GM12878 (cell line): ENCODE measurements at regions not wholly inside any gene's neighbourhood (a gene's known extent, or its start where the extent isn't known, plus 50 kb on each side); places are given as distances from the start of the nearest gene placed in this dataset.

Experiments
- ATAC-seq: fragments of 200-7000 bp; cut with Tn5 transposase; 3 replicates; pipeline ENCODE4 v1.9.1; 2020; ENCODE audit warnings: mild to moderate bottlenecking, moderate library complexity
- BruUV-seq: library from RNA; stranded (reverse); fragments of 400-500 nt; replicated peaks from 2 replicates; lab custom pipeline; 2021; lab: Mats Ljungman, UMichigan
- CTCF ChIA-PET: fragments of 300-600 bp; sonication (Branson Sonifier 250); formaldehyde crosslinking; extraction: SDS; loops from one replicate; lab custom pipeline; 2021; ENCODE audit warnings: inconsistent platforms; lab: Yijun Ruan, JAX
- POLR2A ChIA-PET: fragments of 350-600 bp; formaldehyde crosslinking; extraction: SDS; loops from one replicate; lab custom pipeline; 2021; ENCODE audit warnings: inconsistent platforms; lab: Charles Lee
- RAD21 ChIA-PET: fragments of 300-600 bp; sonication (Branson Sonifier 250); formaldehyde crosslinking; loops from one replicate; lab custom pipeline; 2023; ENCODE audit warnings: antibody characterized with exemption; ENCODE audit not compliant: unreplicated experiment; lab: Charles Lee
- SMC1A ChIA-PET: fragments of 300-600 bp; sonication (Branson Sonifier 250); formaldehyde crosslinking; loops from one replicate; lab custom pipeline; 2023; ENCODE audit not compliant: unreplicated experiment, uncharacterized antibody; lab: Charles Lee
- DNase-seq: peaks from one replicate; pipeline ENCODE4 v3.0.0-alpha.2; 2011; ENCODE audit warnings: low read depth, low spot score
- FAIRE-seq: peaks from 3 replicates; lab custom pipeline; 2011; peaks lifted over from hg19 to GRCh38; lab: Jason Lieb, UNC
- H2AFZ ChIP-seq: 2 replicates; pipeline ENCODE4 v1.6.0; 2011; ENCODE audit warnings: low read depth, low read length, control low read depth; ENCODE audit not compliant: control insufficient read depth
- H3K27ac ChIP-seq: 2 replicates; pipeline ENCODE4 v1.5.1; 2011; ENCODE audit warnings: control low read depth; ENCODE audit not compliant: control insufficient read depth, insufficient read depth
- H3K27me3 ChIP-seq, 2 experiments: replicated peaks in 1 of 2; 2 replicates each; pipeline versions ENCODE4 v1.6.0 to v1.6.1; 2011; ENCODE audit warnings: low read length in 1 of 2; ENCODE audit not compliant: control insufficient read depth in 2 of 2, insufficient read depth in 2 of 2
- H3K36me3 ChIP-seq, 2 experiments: 2 replicates each; pipeline ENCODE4 v1.5.1; 2011; ENCODE audit warnings: low read length in 1 of 2; ENCODE audit not compliant: control insufficient read depth in 2 of 2, insufficient read depth in 2 of 2
- H3K4me1 ChIP-seq: 2 replicates; pipeline ENCODE4 v1.6.1; 2011; ENCODE audit warnings: mild to moderate bottlenecking, low read length, moderate library complexity, mixed read lengths; ENCODE audit not compliant: control insufficient read depth, insufficient read depth
- H3K4me2 ChIP-seq: 2 replicates; pipeline ENCODE4 v1.6.0; 2011; ENCODE audit warnings: control low read depth; ENCODE audit not compliant: control insufficient read depth, insufficient read depth
- H3K4me3 ChIP-seq: fragments of 200-600 bp; sonication (generic); 2 replicates; pipeline ENCODE4 v1.5.1; 2016
- H3K79me2 ChIP-seq: 2 replicates; pipeline ENCODE4 v1.6.0; 2011; ENCODE audit warnings: low read length; ENCODE audit not compliant: control insufficient read depth, insufficient read depth
- H3K9ac ChIP-seq: 2 replicates; pipeline ENCODE4 v1.8.0; 2011; ENCODE audit warnings: low read length, control low read depth, mixed read lengths; ENCODE audit not compliant: control insufficient read depth, insufficient read depth
- H3K9me3 ChIP-seq: replicated peaks from 3 replicates; pipeline ENCODE4 v1.5.1; 2011; ENCODE audit warnings: mild to moderate bottlenecking, low read length; ENCODE audit not compliant: control insufficient read depth, insufficient read depth
- H4K20me1 ChIP-seq: 2 replicates; pipeline ENCODE4 v1.6.0; 2011; ENCODE audit not compliant: control insufficient read depth, insufficient read depth
- CREM ChIP-seq: IDR thresholded peaks from 2 replicates; pipeline ENCODE4 v1.6.1; 2014; ENCODE audit warnings: antibody characterized with exemption, low read depth
- E2F4 ChIP-seq: IDR thresholded peaks from 2 replicates; pipeline ENCODE4 v1.6.1; 2012; ENCODE audit warnings: low read depth, low read length, improper control_type of control experiment
- JUND ChIP-seq: IDR thresholded peaks from 2 replicates; pipeline ENCODE4 v1.6.1; 2012; ENCODE audit warnings: low read depth, mild to moderate bottlenecking, low read length, improper control_type of control experiment, moderate library complexity
- MEF2B ChIP-seq: fragments of 450-650 bp; IDR thresholded peaks from 2 replicates; pipeline ENCODE4 v1.6.1; 2018; ENCODE audit warnings: mild to moderate bottlenecking, moderate library complexity; ENCODE audit not compliant: partially characterized antibody, poor library complexity, severe bottlenecking
- NFYA ChIP-seq: IDR thresholded peaks from 2 replicates; pipeline ENCODE4 v1.6.1; 2011; ENCODE audit warnings: low read depth, mild to moderate bottlenecking, low read length, improper control_type of control experiment, borderline replicate concordance
- NRF1 ChIP-seq: conservative IDR thresholded peaks from 2 replicates; pipeline ENCODE4 v1.6.1; 2011; ENCODE audit warnings: mild to moderate bottlenecking, low read depth, low read length, improper control_type of control experiment
- REST ChIP-seq: IDR thresholded peaks from 2 replicates; pipeline ENCODE4 v1.6.1; 2012; ENCODE audit warnings: mild to moderate bottlenecking, low read depth, low read length
- RFX5 ChIP-seq: IDR thresholded peaks from 2 replicates; pipeline ENCODE4 v1.6.1; 2011; ENCODE audit warnings: low read depth, low read length, improper control_type of control experiment
- SMAD5 ChIP-seq: IDR thresholded peaks from 2 replicates; pipeline ENCODE4 v1.6.1; 2016; ENCODE audit warnings: antibody characterized with exemption, low read depth
- SMARCA5 ChIP-seq: fragments of 450-650 bp; IDR thresholded peaks from 2 replicates; pipeline ENCODE4 v1.6.1; 2017; ENCODE audit warnings: mild to moderate bottlenecking
- SPI1 ChIP-seq: IDR thresholded peaks from 2 replicates; pipeline ENCODE4 v1.6.1; 2011; ENCODE audit warnings: low read depth, mild to moderate bottlenecking, low read length, moderate library complexity, borderline replicate concordance; ENCODE audit not compliant: insufficient read depth
- WGBS: methylation state at CpG from one replicate; pipeline ENCODE4 v1.1.6; 2016; ENCODE audit warnings: low lambda C conversion rate; ENCODE audit not compliant: insufficient replicate concordance, insufficient coverage; ENCODE audit errors: missing lambda C conversion rate; 5-methylcytosine and 5-hydroxymethylcytosine counted together
- in situ Hi-C: fragments of 300-500 bp; cut with MboI; formaldehyde crosslinking; loops from 9 replicates; pipeline ENCODE4 v1.14.3; 2018; ENCODE audit warnings: mixed read lengths
- intact Hi-C: fragments of 100-400 bp; cut with micrococcal nuclease; formaldehyde crosslinking; loops from one replicate; pipeline ENCODE4 v1.14.2; 2022; ENCODE audit not compliant: unreplicated experiment

GRCh38 chr5:44543511-44543910 is 154.3 kb upstream of the FGF10 start:
- Histone ChIP-seq H3K4me1 (no peaks in the 10 kb centered on the region), H3K4me2 (no peak overlapping the region), H3K27ac (no peak overlapping the region), H3K27me3 (no peaks in the 10 kb centered on the region), H3K9me3 (no peaks in the 10 kb centered on the region), H3K9ac (no peak overlapping the region), H3K79me2 (no peaks in the 10 kb centered on the region), H2AFZ (no peak overlapping the region), H4K20me1 (no peaks in the 10 kb centered on the region), H3K4me3 (no peak overlapping the region), H3K36me3 (no peaks in the 10 kb centered on the region)
- FAIRE-seq (no peak), ATAC-seq (no peak), DNase-seq (no peak)
- ChIA-PET SMC1A (no interaction called here), CTCF (no interaction called here), POLR2A (no interaction called here), RAD21 (no interaction called here)
- intact Hi-C loops = no loop called here
- in situ Hi-C loops = no loop called here
- TF ChIP-seq MEF2B (no peak), NFYA (no peak)
- no TSS peak for BruUV-seq

GRCh38 chr5:44542470-44542869 is 153.2 kb upstream of the FGF10 start:
- no peak overlapping the region for H3K4me3 ChIP-seq
- H3K4me1 ChIP-seq = no peaks in the 10 kb centered on the region
- H2AFZ ChIP-seq = no peak overlapping the region
- no peak overlapping the region for H3K4me2 ChIP-seq
- no peaks in the 10 kb centered on the region for H4K20me1 ChIP-seq
- BruUV-seq = no TSS peak
- H3K9ac ChIP-seq = no peak overlapping the region
- ChIA-PET CTCF (no interaction called here), SMC1A (no interaction called here), RAD21 (no interaction called here), POLR2A (no interaction called here)
- intact Hi-C loops = no loop called here
- no peak overlapping the region for H3K27ac ChIP-seq
- no peaks in the 10 kb centered on the region for H3K27me3 ChIP-seq
- no peaks in the 10 kb centered on the region for H3K36me3 ChIP-seq
- in situ Hi-C loops = no loop called here
- no peak for FAIRE-seq
- 38% methylated on average over 1 of the region's 1 CpG for WGBS
- H3K79me2 ChIP-seq = no peaks in the 10 kb centered on the region
- ATAC-seq = no peak
- DNase-seq = no peak
- H3K9me3 ChIP-seq = no peaks in the 10 kb centered on the region
- TF ChIP-seq RFX5 (no peak), SMARCA5 (no peak), REST (no peak), E2F4 (no peak), SMAD5 (no peak), NRF1 (no peak), JUND (no peak), SPI1 (no peak), CREM (no peak)
